HG02610 (cell line): ENCODE measurements at regions not wholly inside any gene's neighbourhood (a gene's known extent, or its start where the extent isn't known, plus 50 kb on each side); places are given as distances from the start of the nearest gene placed in this dataset.

ENCODE experiments used
- ATAC-seq: cut with Tn5 transposase; IDR thresholded peaks from one replicate; pipeline ENCODE4 v1.9.1; 2021; ENCODE audit warnings: mild to moderate bottlenecking, moderate library complexity; ENCODE audit not compliant: unreplicated experiment

DNA sequence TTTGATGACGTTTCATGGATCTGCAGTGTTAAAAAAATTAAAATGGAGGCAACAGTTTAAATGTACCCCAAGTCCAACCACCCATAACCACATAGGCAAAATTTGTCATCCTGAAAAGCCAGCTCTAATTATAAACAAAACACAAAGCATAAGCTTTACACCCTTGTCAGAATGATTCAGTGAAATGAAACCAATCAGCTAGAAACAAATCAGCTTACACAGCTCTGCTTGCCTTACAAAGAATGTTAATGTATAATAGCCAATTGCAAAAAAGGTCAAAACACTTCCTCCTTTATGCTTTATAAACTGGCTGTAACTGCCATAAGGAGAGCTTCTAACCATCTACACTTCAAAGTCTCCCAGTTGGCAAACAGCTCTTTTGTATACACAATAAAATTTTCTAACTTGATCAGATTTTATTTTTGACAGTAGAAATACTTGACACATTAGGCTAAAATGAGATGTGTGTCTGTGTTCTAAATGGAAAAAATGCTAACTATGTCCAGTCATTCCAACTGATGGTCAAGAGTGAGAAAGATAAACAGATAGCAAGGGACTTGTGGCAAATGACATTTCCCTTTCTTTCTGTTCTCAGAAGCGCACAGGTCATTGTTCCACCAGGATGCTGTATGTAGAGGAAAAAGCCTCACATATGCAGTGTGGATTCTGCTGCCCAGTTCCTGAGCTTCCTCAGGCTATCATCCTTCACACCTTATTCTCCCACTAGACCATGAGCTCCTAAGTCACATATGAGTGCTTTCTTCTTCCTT is 344.3 kb upstream of the ID4 start:
- no peak for ATAC-seq

DNA sequence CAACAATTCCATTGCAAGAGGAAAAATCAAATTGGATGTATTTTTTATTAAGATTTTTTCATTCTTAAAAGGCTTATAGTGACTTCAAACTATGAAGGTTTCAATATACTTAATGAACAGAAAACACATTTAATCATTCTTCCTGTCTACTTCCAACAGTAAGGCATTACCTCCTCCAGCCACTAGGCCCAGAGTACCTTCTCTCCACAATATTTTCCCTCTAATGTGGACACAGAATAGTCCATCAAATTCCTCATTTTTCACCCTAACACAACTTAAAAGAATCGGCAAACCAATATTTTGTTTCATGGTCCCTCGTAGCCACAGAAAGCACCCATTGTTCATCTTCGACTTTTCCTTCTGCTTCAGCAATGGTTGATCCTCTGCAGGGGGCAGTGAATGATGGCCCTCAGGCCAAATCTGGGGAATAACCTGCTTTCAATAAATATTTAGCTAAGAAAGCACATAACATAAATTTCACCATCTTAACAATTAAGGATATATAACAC is 335.4 kb upstream of the ID4 start:
- no peak for ATAC-seq

DNA sequence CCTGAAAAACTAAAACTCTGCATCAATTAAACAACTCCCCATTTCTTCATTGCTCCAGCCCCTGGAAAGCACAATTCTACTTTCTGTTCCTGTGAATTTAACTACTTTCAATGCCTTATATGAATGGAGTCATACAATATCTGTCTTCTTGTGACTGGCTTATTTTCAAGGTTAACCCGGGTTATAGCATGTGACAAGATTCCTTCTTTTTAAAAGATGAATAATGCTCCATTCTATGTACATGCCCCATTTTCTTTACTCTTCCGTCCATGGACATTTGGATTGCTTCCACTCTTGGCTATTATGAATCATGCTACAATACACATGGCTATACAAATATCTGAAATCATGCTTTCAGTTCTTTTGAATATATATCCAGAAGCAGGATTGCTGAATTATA is 334.9 kb upstream of the ID4 start:
- ATAC-seq, result no peak

DNA sequence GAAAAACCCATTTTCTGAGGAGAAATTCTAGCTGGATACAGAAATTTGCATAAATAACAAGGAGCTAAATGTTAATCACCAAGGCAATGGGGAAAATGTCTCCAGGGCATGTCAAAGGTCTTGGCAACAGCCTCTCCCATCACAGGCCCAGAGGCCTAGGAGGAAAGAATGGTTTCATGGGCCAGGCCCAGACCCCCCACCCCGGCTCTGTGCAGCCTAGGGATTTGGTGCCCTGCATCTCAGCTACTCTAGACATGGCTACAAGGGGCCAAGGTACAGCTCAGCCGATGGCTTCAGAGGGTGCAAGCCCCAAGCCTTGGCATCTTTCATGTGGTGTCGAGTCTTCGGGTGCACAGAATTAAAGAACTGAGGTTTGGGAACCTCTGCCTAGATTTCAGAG is 321.2 kb upstream of the ID4 start:
- ATAC-seq, result no peak

DNA sequence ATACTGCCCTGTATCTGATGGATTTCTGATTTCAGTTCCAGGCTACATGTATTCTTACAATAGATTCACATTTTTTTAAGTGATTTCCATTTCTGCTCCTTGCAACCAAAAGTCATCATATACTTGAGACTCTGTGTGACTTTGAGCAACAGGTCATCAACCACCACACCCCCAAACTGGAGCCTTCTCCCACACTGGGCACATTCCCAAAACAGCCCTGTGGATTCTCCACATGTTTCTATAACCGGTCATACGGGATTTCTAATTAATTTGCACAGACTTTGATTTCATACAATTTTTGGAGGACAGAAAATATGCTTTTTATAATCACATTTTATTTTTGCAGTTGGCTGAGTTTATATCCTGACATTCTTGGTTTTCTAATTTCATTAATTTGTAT is 317.2 kb upstream of the ID4 start:
- no peak for ATAC-seq

DNA sequence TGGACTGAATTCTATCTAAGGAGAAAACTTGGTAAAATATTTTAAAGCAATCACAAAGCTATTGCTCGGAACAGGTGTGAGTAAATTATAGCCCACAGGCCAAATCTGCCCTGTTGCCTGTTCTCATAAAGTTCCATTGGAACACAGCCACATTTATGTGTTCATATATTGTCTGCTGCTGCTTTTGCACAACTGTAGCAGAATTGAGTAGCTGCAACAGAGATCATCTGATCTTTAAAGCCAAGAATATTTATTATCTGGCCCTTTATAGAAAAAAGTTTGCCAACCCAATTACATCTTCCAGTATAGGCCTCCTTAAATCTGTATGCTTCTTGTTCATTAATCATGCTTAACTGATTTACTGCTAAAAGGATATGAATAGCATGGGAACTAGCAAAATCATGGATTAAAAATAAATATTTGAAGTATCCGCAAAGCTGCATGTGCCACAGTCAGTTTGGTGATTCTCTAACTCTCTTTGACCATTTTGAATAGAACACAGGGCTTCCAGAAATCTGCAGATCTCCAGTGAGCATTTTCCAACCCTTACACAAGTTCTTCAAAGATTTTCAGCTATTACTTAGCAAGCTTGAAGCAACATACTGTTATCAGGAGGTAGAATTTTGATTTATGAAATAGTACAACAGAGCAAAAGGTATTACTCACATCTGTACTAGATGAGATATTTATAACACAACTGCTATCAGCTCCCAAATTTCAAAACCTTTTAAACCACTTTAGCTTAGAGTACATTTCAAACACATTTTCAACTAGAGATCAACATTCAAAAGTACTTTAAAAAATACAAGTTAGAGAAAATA is 312.6 kb upstream of the ID4 start:
- ATAC-seq, result no peak

DNA sequence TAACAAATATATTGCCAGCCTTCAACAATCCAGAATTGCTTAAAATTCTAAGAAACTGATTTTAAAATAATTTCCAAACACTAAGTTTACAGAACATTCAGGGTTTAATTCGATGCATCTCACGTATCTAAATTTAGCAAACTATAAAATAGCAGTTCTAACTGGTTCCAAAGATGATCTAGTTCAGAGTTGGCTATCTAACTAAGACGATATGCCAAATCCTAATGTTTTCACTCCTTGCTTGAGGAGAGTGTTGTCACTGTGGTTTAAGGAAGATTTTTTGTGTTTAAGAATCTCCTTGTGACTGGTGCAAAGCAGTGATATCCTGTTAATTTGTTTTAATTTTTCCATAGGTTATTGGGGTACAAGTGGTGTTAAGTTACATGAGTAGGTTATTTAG is 311.5 kb upstream of the ID4 start:
- ATAC-seq, result no peak

DNA sequence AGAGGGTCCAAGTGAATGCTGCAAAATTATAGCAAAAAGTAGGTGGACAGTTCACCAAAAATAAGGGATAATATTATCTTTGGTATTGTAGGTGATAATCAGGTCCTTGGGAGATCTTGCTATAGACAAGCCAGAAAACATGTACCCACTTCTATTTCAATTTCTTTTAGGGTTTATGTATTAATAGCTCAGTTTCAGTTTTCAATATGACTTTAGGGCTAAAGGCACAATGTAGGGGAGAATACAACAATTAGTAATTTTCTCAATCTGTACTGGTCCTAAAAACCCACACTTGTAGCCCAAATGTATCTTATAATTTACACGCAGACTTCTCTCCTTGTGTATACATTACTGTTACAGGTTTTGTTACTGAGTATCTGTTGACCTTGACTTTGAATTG is 307.0 kb upstream of the ID4 start:
- no peak for ATAC-seq

DNA sequence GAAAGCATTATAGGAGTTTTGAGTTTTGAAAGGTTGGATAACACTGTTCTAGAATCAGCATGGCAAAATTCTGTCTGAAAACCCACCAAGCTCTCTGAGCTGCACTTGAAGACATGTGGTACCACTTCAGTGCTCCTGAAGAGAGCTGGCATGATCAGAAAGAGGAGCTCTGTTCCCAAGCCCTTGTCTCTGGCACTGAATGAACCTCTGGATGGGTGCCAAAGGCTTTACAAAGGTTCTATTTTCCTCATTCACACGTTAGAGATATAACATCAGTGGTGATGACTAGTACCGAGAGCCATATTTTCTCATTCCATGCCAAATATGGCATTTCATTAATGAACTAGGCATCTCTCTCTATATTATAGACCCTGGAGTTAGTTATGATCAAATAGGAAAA is 301.8 kb upstream of the ID4 start:
- no peak for ATAC-seq

DNA sequence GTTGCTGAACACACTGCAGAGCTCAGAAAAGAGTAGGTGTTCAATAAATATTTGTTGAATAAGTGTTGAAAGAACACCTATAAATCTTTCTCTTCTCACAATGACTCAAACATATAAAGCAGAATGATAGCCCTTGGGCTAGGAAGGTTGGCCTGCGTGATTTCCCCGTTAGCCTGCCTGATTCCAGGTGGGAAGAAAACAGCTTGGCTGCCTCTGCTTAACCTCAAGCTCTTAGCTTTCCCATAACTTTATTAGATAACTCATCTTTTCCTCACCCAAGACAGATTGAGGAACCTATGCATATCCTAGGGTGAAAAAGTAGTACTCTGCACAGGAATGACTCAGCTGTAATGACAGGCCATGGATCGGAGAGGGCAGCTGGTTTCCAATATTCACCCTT is 300.3 kb upstream of the ID4 start:
- no peak for ATAC-seq

DNA sequence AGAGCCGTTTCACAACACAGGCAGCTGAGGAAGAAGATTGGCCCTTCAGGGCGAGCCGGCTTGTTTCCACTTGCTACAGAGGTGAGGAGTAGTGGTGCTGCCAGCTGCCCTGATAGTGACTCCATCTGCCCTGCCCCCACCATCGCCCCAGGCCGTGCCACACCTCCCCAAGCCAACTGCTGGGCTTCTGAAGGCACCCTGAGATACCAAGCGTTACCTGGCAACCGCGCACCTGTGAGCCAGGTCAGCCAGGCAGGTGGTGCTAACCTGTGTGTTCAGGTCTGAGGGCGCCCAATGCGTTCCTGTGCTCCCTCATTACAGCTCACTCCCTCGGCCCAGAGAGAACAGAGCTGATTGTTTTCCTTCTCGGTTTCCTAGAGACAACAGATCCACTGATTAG is 299.1 kb upstream of the ID4 start:
- ATAC-seq, result no peak

DNA sequence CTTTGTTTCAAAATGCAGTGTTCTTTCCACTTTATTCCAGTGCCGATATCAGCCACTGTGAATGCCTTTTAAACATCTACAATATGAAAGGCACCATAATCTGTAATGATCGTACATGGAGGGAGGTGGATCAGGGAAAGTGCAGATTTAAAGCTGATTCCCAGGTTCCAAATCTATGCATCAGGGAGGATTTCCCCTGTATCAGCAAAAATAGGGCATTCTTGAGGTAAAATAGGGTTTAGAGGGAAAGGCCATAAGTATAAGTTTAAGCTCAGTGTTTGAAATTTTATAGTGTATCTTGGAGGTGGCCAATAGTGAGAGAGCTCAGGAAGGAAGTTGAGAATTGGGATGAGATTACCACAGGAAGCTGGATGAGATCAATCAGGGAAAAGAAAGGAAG is 289.7 kb upstream of the ID4 start:
- ATAC-seq, result no peak

DNA sequence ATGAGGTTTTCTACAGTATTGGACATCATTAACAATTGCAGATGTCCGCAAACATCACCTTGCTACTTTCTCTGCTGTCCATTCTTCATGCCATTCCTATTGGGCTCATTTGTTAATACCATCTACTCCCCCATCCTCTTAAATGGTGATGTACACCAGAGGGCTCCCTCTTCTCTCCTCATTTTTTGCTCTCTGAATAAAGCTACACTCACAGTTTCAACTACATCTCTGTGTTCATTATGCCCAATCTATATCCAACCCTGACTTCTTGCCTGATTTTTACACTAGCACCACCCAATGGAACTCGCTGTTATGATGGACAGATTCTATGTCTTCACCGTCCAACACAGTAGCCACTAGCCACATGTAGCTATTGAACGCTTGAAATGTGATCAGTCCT is 288.1 kb upstream of the ID4 start:
- no peak for ATAC-seq

DNA sequence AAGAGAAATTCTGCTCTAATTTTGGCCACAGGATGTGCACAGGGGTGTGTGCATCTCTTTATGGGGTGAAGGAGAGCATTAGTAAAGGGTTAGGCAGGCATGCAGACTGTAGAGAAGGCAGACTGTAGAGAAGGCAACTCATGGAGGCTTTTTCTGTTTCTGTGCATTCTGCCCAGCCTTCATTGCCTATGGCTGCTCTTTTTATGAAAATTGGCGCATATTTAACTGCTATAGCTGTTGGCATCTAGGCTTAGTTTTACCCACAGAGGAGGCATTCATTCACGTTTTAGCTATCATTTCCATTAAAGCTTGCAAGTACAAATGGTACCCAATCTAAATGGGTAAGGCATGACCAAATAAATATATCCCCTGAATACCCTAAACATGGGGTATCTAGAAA is 286.8 kb upstream of the ID4 start:
- no peak for ATAC-seq

DNA sequence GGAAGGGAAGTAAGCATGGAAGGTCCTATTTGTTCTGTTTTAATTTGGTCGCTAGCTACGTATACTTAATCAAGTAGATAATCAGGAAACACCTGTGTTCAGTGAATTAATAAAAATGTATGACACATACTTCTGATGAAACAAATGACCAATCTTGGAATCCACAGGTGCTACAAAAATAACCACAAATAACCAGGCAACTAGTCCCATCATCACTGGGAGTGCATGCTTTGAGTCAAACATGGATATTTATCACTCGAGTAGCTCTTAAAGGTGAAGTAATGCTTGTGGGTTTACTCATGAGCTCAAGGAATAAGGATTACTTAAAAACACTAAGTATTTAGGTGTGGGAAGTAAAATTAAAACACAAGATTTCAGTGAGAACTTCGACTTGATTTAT is 285.6 kb upstream of the ID4 start:
- ATAC-seq, result no peak

DNA sequence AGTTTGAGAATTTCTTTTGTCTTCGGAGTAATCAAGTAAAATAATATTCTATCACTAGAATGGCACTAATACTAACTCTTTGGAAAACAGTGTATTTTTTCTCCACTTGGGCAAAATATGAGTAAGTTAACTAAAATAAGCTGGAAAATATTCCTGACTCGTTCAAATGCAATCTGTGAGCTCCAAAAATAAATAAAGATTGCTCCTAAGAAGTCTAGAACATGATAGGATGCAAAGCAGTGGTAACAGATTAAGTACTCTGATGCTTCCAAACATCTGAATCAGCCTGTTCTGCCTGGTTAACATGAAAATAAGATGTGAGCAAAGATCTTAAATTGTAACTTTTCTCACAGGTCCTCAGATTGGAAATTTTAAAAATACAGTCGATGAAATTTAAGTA is 285.1 kb upstream of the ID4 start:
- ATAC-seq, result no peak

DNA sequence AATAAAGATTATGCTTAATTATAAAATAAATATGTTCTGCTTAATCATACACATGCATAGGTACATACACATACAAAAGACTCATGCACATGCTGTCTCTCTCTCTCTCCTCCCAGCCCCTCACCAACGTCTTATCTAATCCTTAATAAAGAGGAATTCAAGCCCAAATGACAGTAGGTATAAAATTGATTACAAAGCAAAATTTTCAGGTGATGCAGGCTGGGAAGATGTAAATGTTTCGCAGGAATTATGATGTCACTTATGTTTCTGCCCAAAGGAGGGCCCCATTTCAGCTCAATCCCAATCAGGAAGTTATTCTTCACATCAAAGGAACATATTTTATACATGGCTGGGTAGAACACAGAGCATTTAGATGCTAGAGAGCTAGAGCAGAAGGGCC is 284.6 kb upstream of the ID4 start:
- no peak for ATAC-seq

DNA sequence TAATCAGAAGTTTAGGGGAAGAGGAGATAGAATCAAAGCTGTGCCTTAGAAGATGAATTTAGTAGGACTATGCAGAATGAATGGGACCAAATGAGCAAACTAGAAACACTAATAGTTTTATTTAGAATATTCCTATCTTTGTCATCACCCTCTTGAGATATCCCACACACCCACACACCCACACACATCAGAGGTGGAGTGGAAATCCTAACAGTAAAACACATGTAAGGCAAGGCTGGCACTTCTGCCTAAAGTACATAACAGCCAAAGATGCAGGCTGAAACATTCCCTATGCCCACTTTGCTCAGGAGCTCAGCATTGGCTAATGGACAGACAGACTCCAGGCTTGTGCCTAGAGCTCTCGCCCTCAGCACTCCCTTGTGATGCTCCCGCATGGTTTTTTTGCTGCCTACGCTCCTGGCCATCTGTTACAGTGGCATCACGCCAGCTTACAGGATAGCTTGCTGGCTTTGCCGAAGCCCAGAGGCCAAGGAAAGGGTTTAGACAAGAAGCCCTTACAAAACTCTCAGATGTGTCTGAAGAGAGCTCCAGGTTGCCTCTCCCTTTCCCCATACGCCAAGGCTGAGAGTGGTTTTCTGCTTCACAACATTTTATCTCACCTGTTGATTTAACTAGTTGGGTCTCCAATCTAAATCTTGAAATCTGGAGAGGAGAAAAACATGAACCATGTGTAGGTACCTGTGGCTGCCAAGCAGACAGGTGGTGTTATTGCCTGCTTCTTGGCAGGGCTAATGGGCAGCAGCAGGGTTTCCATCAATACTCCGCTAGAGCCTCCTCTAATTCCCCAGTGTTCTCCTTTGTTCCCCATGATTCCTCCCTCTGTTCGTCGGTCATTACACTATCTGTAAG is 282.6 kb upstream of the ID4 start:
- no peak for ATAC-seq

DNA sequence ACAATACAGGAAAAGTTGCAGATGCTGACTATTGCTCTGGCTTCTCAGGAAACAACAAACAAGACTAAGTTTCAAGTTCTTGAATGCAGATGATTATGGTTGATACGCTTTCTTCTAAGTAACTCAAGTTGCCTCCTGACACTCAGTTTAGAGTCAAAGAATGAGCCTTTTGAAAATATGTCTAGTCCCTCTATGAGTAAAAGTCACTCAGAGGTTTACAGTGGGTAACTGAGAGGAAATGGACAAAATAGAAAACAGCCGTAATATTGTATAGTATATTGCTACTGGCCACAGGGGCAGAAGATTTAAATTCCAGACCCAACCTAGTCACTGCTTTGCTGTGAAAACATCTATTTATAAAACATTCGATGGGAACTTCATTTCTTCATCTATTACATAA is 280.0 kb upstream of the ID4 start:
- no peak for ATAC-seq

DNA sequence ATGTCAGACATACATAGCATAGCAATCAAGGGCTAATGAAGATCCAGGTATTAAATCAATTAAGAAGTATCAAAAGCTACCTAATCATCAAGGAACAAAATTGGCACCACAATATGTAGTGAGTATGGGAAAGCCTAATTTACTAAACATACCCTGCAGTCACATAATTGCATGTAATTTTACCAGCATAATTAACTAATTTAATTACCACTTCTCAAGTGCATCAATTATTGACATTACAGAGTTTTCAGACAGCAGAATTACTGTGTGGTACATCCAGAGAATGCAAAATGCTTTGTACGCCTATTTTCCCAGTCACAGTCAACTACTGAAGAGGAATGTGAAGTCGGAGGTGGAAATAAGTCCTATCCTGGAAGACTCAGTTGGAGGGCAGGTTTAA is 279.0 kb upstream of the ID4 start:
- ATAC-seq, result no peak

DNA sequence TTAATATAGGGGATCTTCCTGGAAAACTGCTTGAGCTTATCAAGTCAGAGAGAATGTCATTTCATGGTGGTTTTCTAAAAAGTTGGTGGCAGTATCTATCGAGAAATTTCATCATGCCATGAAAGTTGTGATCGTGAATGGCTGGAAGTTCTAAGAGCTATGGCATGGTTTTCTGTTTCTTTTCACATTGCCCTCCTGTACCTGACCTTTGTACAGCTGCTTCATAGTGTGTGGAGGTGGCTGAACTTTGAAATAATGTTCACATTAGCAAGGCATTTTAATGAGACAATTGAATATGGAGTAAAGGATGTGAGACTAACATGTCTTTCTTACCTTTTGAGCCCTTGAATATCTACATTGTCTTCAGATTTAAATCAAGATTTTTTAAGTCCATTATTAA is 278.2 kb upstream of the ID4 start:
- ATAC-seq, result no peak
